Gastrocnemius medialis (tissue), 4 donors: ENCODE measurements at regions not wholly inside any gene's neighbourhood (a gene's known extent, or its start where the extent isn't known, plus 50 kb on each side); places are given as distances from the start of the nearest gene placed in this dataset.
"Not testable (repeated sequence)": the region's sequence is repeated elsewhere in the genome, so short reads cannot be mapped to it uniquely, and the experiment has no call there.

Experiments
- CTCF ChIP-seq, 5 experiments: fragments of 450-650 bp in 3 of 5; fragments of 200-600 bp in 2 of 5; sonication (generic) in 2 of 5; IDR thresholded peaks in 4 of 5; conservative IDR thresholded peaks in 1 of 5; 1 replicate in 4 of 5; 2 replicates in 1 of 5; pipeline ENCODE4 v1.5.1; 2016 to 2019; ENCODE audit warnings: antibody characterized with exemption in 5 of 5, mild to moderate bottlenecking in 3 of 5, moderate library complexity in 3 of 5
- POLR2A ChIP-seq, 2 donors: fragments of 450-650 bp; IDR thresholded peaks; one replicate each; pipeline ENCODE4 v1.6.1; 2017; ENCODE audit warnings: antibody characterized with exemption in 2 of 2, mild to moderate bottlenecking in 2 of 2, moderate library complexity in 2 of 2

GRCh38 chr1:91279-91678 lies 360.2 kb downstream of the OR4F29 start:
- not testable (repeated sequence) for TF ChIP-seq CTCF (IDR thresholded peaks at IDR 0.05 in 4 of 5, conservative IDR thresholded peaks at IDR 0.05 in 1 of 5); POLR2A (IDR thresholded peaks at IDR 0.05)
